ENCODE measurements at regions not wholly inside any gene's neighbourhood (a gene's known extent, or its start where the extent isn't known, plus 50 kb on each side); places are given as distances from the start of the nearest gene placed in this dataset.

- TF ChIP-seq CTCF (conservative IDR thresholded peaks at IDR 0.05; ENCODE audit: low read depth, low read length), result no peak
- no peak overlapping the region for H3K4me3 ChIP-seq (ENCODE audit: low read depth, low read length)
- DNase-seq (ENCODE audit: low read depth), result no peak
Measured at GRCh38 chr12:90233168-90234100, 524.8 kb upstream of the ATP2B1 start.

GRCh38 chr12:90229407-90230170 is 521.0 kb upstream of the ATP2B1 start:
- no peak overlapping the region for H3K4me3 ChIP-seq (ENCODE audit: low read depth, low read length)
- DNase-seq (ENCODE audit: low read depth), result no peak
- TF ChIP-seq CTCF (conservative IDR thresholded peaks at IDR 0.05; ENCODE audit: low read depth, low read length), result no peak

GRCh38 chr12:90226211-90226610 is 517.6 kb upstream of the ATP2B1 start:
- DNase-seq (ENCODE audit: low read depth), result no peak
- no peak for TF ChIP-seq CTCF (conservative IDR thresholded peaks at IDR 0.05; ENCODE audit: low read depth, low read length)
- no peak overlapping the region for H3K4me3 ChIP-seq (ENCODE audit: low read depth, low read length)

GRCh38 chr12:90216815-90217214 is 508.2 kb upstream of the ATP2B1 start:
- no peak overlapping the region for H3K4me3 ChIP-seq (ENCODE audit: low read depth, low read length)
- no peak for TF ChIP-seq CTCF (conservative IDR thresholded peaks at IDR 0.05; ENCODE audit: low read depth, low read length)
- DNase-seq (ENCODE audit: low read depth), result no peak

- DNase-seq (ENCODE audit: low read depth), result no peak
- H3K4me3 ChIP-seq (ENCODE audit: low read depth, low read length), result no peak overlapping the region
- no peak for TF ChIP-seq CTCF (conservative IDR thresholded peaks at IDR 0.05; ENCODE audit: low read depth, low read length)
Measured at GRCh38 chr12:90216020-90216552, 507.4 kb upstream of the ATP2B1 start.

- H3K4me3 ChIP-seq (ENCODE audit: low read depth, low read length), result no peak overlapping the region
- DNase-seq (ENCODE audit: low read depth), result peak; percentile 81
- TF ChIP-seq CTCF (conservative IDR thresholded peaks at IDR 0.05; ENCODE audit: low read depth, low read length), result no peak
Measured at GRCh38 chr12:90211017-90211416, 502.4 kb upstream of the ATP2B1 start.

Measured in epithelial cell of proximal tubule (primary cell).